RWPE1 (cell line): ENCODE measurements at regions not wholly inside any gene's neighbourhood (a gene's known extent, or its start where the extent isn't known, plus 50 kb on each side); places are given as distances from the start of the nearest gene placed in this dataset.

ENCODE experiments used
- CTCF ChIA-PET: fragments of 350-600 bp; sonication (Branson Sonifier 250); formaldehyde crosslinking; extraction: SDS; loops from one replicate; lab custom pipeline; 2021; lab: Yijun Ruan, JAX
- POLR2A ChIA-PET: fragments of 400-600 bp; formaldehyde crosslinking; extraction: SDS; loops from one replicate; lab custom pipeline; 2020; ENCODE audit warnings: antibody characterized with exemption; ENCODE audit not compliant: low non-redundant PET; lab: Yijun Ruan, JAX
- DNase-seq: peaks from one replicate; pipeline ENCODE4 v3.0.0; 2012; ENCODE audit warnings: low spot score
- H3K27ac ChIP-seq: fragments of 450-650 bp; 2 replicates; pipeline ENCODE4 v1.5.1; 2017
- TF ChIP-seq, protein P1 (sequence below): fragments of 450-650 bp; conservative IDR thresholded peaks from 2 replicates; pipeline ENCODE4 v1.5.1; 2017; ENCODE audit warnings: low read depth, mild to moderate bottlenecking

- DNase-seq, result no peak
- ChIA-PET CTCF (no interaction called here), POLR2A (no interaction called here)
- H3K27ac ChIP-seq, result no peak overlapping the region
- TF ChIP-seq, protein P1, sequence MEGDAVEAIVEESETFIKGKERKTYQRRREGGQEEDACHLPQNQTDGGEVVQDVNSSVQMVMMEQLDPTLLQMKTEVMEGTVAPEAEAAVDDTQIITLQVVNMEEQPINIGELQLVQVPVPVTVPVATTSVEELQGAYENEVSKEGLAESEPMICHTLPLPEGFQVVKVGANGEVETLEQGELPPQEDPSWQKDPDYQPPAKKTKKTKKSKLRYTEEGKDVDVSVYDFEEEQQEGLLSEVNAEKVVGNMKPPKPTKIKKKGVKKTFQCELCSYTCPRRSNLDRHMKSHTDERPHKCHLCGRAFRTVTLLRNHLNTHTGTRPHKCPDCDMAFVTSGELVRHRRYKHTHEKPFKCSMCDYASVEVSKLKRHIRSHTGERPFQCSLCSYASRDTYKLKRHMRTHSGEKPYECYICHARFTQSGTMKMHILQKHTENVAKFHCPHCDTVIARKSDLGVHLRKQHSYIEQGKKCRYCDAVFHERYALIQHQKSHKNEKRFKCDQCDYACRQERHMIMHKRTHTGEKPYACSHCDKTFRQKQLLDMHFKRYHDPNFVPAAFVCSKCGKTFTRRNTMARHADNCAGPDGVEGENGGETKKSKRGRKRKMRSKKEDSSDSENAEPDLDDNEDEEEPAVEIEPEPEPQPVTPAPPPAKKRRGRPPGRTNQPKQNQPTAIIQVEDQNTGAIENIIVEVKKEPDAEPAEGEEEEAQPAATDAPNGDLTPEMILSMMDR, result no peak
Observed at GRCh38 chr3:66753670-66754069, 244.4 kb upstream of the KBTBD8 start.

DNA sequence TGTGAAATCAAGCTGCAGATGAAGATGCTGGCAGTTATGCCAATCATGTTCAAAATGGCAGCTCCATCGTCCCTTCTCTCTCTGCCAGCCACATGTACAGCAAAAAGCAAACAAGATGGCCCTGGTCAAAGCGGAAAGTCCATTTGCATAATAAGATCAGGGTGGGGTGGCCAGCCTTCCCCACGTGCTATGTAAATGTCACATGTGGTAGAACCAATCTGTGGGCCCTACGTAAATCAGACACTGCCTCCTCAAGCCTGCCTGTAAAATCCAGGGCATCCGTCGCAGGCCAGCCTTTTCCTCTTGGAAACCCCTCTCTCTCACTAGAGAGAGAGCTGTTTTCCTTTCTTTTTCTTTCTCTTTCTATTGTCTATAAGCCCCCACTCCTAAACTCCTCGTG is 243.5 kb upstream of the KBTBD8 start:
- ChIA-PET POLR2A (no interaction called here), CTCF (interaction anchor here (0.6 kb wide), 1 partner anchor 16 kb away, joined by 3 read pairs; no protein-coding TSS in a partner anchor)
- DNase-seq, result no peak
- TF ChIP-seq, protein P1, result no peak
- H3K27ac ChIP-seq, result no peak overlapping the region

- ChIA-PET POLR2A (no interaction called here), CTCF (no interaction called here)
- no peak overlapping the region for H3K27ac ChIP-seq
- DNase-seq, result no peak
- TF ChIP-seq, protein P1, result no peak
Observed at GRCh38 chr3:66755924-66756323, 242.2 kb upstream of the KBTBD8 start.

DNA sequence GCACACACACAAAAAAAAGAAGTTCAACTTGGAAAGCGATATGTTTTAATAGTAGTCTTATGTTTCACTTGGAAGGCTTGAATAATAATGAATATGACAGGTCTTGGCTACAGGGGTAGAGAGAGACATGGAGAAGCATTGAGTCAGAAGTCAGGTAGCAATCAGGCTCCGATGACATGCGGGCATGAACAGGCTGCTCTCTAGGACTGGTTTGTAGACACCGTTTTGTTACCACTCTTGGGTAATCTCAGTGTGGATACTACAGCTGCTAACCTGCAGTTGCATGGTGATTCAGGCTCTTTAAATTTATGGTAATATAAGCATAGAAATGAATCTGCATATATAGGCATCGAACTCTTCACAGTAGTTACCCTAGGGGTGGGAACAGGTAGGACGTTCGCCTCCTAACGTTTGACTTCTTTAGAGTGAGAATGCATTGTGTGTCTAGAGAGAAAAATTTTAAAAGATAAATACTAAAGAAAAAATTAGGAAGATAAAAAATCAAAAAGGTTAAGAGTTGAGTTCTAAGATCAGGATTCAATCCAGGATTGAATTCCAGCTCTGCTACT is 241.6 kb upstream of the KBTBD8 start:
- TF ChIP-seq, protein P1, result no peak
- no peak for DNase-seq
- H3K27ac ChIP-seq, result no peak overlapping the region
- CTCF ChIA-PET, result no interaction called here
- POLR2A ChIA-PET, result no interaction called here

DNA sequence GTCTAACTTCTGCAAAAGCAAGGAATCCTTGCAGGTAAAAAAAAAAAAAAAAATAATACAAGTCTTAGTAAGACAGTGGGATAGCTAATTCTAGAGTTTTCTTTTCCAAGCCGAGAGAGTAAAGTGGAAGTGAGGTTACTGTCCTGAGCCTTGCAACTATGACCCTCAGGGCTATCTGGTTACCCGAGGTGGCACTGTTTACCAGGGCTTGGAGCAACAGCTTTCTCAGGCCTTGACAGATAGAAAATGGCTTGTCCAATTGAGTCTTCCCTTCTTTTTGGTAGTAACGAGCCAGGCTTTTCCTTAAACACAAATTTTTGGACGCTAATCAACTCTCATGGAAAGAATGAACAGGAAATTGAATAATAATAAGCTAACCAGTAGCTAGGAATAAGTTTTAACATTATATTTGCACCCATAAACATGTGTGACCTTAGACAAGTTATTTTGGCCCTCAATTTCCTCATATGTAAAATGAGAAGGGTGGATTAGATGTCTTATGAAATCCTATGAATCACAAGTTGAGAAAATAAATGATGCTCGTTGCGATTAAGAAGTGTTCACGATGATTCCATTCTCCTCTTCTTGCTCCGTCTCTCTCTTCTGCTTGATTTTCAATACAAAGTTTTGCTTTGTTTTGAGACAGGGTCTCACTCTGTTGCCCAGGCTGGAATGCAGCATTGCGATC is 236.9 kb upstream of the KBTBD8 start:
- POLR2A ChIA-PET, result no interaction called here
- TF ChIP-seq, protein P1, result no peak
- peak overlapping the region; percentile 28; the same call in 1 of the 2 replicates for H3K27ac ChIP-seq
- DNase-seq, result no peak
- CTCF ChIA-PET, result no interaction called here

DNA sequence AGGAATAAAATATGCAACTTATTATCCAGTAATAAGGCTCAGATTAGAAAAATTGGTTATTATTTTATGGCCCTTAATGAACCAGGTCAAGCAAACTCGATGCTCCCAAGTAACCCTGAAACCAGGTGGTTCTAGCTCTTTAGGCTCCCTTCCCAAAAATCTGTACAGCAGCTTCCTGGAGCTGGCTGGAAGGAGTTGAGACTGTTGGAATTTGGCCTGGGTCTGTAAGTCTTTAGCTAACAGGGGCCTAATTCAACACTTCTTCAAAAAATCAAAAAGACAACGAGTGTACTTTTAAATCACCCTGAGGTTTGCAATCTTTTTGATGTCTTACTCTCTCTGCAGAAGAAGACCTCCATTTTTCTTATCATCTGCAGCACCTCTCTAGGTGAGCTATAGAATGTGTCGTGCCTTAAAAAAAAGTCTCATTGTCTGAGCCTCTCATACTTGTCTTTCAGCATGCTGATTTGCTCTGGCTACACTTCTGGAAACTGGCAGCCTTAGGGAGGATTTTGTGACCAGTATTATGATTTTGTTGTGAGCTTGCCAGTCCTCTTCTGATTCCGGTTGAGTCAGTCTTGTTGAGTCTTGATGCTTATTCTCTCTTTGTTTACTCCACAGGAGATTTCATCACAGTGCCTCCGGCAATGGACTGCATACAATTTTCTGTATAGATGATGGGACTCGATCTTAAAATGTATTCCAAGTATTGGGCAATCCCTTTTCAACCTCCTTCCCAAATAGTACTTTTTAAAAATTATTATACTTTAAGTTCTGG is 235.0 kb upstream of the KBTBD8 start:
- TF ChIP-seq, protein P1, result no peak
- peak; percentile 42 for DNase-seq
- CTCF ChIA-PET, result no interaction called here
- POLR2A ChIA-PET, result no interaction called here
- H3K27ac ChIP-seq, result no peak overlapping the region
